GM12801 (cell line): ENCODE measurements at regions not wholly inside any gene's neighbourhood (a gene's known extent, or its start where the extent isn't known, plus 50 kb on each side); places are given as distances from the start of the nearest gene placed in this dataset.

Source experiments
- TF ChIP-seq, protein P1 (sequence below): IDR thresholded peaks from one replicate; pipeline ENCODE4 v1.5.1; 2011; ENCODE audit warnings: control low read depth; ENCODE audit not compliant: insufficient read length; ENCODE audit errors: extremely low read depth

- TF ChIP-seq, protein P1, sequence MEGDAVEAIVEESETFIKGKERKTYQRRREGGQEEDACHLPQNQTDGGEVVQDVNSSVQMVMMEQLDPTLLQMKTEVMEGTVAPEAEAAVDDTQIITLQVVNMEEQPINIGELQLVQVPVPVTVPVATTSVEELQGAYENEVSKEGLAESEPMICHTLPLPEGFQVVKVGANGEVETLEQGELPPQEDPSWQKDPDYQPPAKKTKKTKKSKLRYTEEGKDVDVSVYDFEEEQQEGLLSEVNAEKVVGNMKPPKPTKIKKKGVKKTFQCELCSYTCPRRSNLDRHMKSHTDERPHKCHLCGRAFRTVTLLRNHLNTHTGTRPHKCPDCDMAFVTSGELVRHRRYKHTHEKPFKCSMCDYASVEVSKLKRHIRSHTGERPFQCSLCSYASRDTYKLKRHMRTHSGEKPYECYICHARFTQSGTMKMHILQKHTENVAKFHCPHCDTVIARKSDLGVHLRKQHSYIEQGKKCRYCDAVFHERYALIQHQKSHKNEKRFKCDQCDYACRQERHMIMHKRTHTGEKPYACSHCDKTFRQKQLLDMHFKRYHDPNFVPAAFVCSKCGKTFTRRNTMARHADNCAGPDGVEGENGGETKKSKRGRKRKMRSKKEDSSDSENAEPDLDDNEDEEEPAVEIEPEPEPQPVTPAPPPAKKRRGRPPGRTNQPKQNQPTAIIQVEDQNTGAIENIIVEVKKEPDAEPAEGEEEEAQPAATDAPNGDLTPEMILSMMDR = no peak
Observed at GRCh38 chr16:9251026-9251425, 159.6 kb downstream of the HAPSTR1 start.

GRCh38 chr16:9254863-9255262 lies 163.4 kb downstream of the HAPSTR1 start:
- TF ChIP-seq, protein P1 = no peak

GRCh38 chr16:9256196-9256595 lies 164.8 kb downstream of the HAPSTR1 start:
- TF ChIP-seq, protein P1 = no peak

GRCh38 chr16:9257843-9258242 lies 166.4 kb downstream of the HAPSTR1 start:
- TF ChIP-seq, protein P1 = no peak

DNA sequence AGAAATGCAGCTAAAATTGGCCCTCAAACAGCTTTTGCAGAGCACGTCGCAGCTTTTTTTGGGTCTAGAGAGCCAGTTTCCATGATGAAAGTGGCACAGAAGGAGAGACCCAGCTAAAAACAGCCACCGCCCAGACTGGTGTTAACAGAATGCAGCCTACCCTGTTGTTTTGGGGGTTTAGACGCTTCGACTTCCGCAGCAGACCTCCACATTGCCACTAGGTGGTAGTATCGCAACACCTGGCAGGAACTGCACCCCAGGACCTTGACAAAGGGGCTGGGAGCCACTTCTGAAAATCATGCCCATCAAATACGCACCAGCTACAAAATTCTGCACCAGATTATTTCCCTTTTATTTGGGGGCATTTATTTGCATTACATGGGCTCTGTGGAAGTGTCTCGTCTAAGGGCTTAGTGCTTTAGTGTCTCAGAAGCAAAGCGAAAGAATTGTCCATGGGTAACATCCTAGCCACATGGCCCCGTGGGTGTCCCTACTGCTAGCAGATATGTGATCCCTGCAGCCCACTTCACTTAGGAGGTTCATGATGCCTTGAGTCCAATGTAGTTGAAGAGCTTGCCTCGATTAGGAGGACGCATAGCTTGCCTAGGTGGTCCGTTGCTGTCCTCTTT lies 167.1 kb downstream of the HAPSTR1 start:
- TF ChIP-seq, protein P1 = no peak

- TF ChIP-seq, protein P1 = no peak
Observed at GRCh38 chr16:9259914-9260608, 168.6 kb downstream of the HAPSTR1 start.

DNA sequence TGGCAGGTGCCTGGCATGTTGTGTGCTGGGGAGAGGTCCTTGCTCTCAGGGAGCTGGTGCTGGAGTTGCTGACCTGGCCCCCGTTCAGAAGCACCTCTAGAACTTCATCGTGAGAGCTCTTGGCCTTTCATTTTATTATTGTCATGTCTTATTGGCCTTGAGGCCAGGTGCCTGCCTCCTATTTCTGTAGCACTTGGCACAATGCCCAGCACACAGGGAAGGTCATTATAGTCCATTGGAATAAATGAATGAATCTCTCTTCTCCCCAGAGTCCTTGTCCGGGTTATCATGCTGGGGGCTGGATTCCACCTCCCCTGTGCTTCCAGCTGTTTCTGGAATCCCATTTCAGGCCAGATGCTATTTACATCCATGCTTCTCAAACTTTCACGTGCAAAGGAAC lies 169.2 kb downstream of the HAPSTR1 start:
- TF ChIP-seq, protein P1 = no peak
